ENCODE measurements at regions not wholly inside any gene's neighbourhood (a gene's known extent, or its start where the extent isn't known, plus 50 kb on each side); places are given as distances from the start of the nearest gene placed in this dataset.

DNA sequence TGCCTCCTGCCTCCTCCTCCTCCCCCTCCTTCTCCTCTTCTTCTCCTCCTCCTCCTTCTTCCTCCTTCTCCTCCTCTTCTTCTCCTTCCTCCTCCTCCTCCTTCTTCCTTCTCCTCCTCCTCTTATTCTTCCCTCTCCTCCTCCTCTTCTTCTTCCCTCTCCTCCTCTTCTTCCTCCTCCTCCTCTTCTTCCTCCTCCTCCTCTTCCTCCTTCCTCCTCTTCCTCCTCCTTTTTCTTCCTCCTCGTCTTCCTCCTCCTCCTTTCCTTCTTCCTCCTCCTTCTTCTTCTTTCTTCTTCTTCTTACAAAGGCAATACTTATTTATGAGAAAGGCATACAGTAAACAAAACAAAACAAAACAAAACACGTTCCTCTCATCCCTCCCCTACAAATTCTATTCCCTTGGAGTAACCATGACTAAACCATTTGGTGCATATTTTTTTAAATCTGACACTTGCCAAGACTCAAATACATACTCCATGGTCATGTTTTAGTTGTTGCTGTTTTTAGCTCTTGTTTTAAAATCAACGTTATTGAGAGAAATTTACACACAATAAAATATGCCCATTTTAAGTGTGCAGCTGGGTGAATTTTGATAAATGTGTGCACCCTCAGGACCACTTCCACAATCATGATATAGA is 135.6 kb downstream of the FOXD1 start:
- TF ChIP-seq, protein P1, sequence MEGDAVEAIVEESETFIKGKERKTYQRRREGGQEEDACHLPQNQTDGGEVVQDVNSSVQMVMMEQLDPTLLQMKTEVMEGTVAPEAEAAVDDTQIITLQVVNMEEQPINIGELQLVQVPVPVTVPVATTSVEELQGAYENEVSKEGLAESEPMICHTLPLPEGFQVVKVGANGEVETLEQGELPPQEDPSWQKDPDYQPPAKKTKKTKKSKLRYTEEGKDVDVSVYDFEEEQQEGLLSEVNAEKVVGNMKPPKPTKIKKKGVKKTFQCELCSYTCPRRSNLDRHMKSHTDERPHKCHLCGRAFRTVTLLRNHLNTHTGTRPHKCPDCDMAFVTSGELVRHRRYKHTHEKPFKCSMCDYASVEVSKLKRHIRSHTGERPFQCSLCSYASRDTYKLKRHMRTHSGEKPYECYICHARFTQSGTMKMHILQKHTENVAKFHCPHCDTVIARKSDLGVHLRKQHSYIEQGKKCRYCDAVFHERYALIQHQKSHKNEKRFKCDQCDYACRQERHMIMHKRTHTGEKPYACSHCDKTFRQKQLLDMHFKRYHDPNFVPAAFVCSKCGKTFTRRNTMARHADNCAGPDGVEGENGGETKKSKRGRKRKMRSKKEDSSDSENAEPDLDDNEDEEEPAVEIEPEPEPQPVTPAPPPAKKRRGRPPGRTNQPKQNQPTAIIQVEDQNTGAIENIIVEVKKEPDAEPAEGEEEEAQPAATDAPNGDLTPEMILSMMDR (IDR thresholded peaks at IDR 0.05): no peak
- no peak for TF ChIP-seq POLR2A (IDR thresholded peaks at IDR 0.05)
- TF ChIP-seq POLR2AphosphoS5 (IDR thresholded peaks at IDR 0.05): no peak
- TF ChIP-seq EP300 (IDR thresholded peaks at IDR 0.05): no peak

All from stomach (tissue), 4 donors.